ENCODE measurements at regions not wholly inside any gene's neighbourhood (a gene's known extent, or its start where the extent isn't known, plus 50 kb on each side); places are given as distances from the start of the nearest gene placed in this dataset.

GRCh38 chr16:61263400-61263799 lies 772.8 kb downstream of the CDH8 start:
- Mint-ChIP-seq H3K4me1 (no peaks in the 10 kb centered on the region), H3K27ac (no peak overlapping the region), H3K9me3 (peaks cover 7% of the 10 kb centered on the region), H3K36me3 (ENCODE audit: low read depth) (no peaks in the 10 kb centered on the region), H3K27me3 (no peaks in the 10 kb centered on the region), H3K4me3 (no peak overlapping the region)
- DNase-seq, result no peak
- intact Hi-C loops (cut with micrococcal nuclease), result no loop called here

GRCh38 chr16:61261315-61261714 lies 774.9 kb downstream of the CDH8 start:
- intact Hi-C loops (cut with micrococcal nuclease), result no loop called here
- no peaks in the 10 kb centered on the region for H3K4me1 Mint-ChIP-seq
- no peak overlapping the region for H3K4me3 Mint-ChIP-seq
- no peak overlapping the region for H3K27ac Mint-ChIP-seq
- H3K36me3 Mint-ChIP-seq (ENCODE audit: low read depth), result no peaks in the 10 kb centered on the region
- H3K9me3 Mint-ChIP-seq, result peaks cover 7% of the 10 kb centered on the region
- no peak for DNase-seq
- no peaks in the 10 kb centered on the region for H3K27me3 Mint-ChIP-seq

GRCh38 chr16:61246592-61246991 lies 789.6 kb downstream of the CDH8 start:
- H3K27ac Mint-ChIP-seq, result no peak overlapping the region
- H3K27me3 Mint-ChIP-seq, result no peaks in the 10 kb centered on the region
- intact Hi-C loops (cut with micrococcal nuclease), result no loop called here

GRCh38 chr16:61243954-61244353 lies 792.3 kb downstream of the CDH8 start:
- no peak for DNase-seq
- Mint-ChIP-seq H3K9me3 (peaks cover 4% of the 10 kb centered on the region), H3K27me3 (no peaks in the 10 kb centered on the region), H3K36me3 (ENCODE audit: low read depth) (no peaks in the 10 kb centered on the region), H3K4me1 (no peaks in the 10 kb centered on the region), H3K27ac (no peak overlapping the region), H3K4me3 (no peak overlapping the region)
- intact Hi-C loops (cut with micrococcal nuclease), result no loop called here

More at GRCh38 chr16:61246592-61246991, 789.6 kb downstream of the CDH8 start:
- Mint-ChIP-seq H3K4me3 (no peak overlapping the region), H3K4me1 (no peaks in the 10 kb centered on the region), H3K9me3 (peaks cover 8% of the 10 kb centered on the region), H3K36me3 (ENCODE audit: low read depth) (no peaks in the 10 kb centered on the region)
- no peak for DNase-seq

GRCh38 chr16:61237884-61238485 lies 798.3 kb downstream of the CDH8 start:
- Mint-ChIP-seq H3K27ac (no peak overlapping the region), H3K9me3 (no peaks in the 10 kb centered on the region), H3K4me3 (no peak overlapping the region), H3K27me3 (no peaks in the 10 kb centered on the region), H3K4me1 (no peaks in the 10 kb centered on the region), H3K36me3 (ENCODE audit: low read depth) (no peaks in the 10 kb centered on the region)
- intact Hi-C loops (cut with micrococcal nuclease), result no loop called here
- DNase-seq, result no peak

GRCh38 chr16:61233713-61234112 lies 802.5 kb downstream of the CDH8 start:
- Mint-ChIP-seq H3K27me3 (no peaks in the 10 kb centered on the region), H3K4me1 (no peaks in the 10 kb centered on the region), H3K9me3 (no peaks in the 10 kb centered on the region), H3K27ac (no peak overlapping the region), H3K36me3 (ENCODE audit: low read depth) (no peaks in the 10 kb centered on the region), H3K4me3 (no peak overlapping the region)
- DNase-seq, result no peak
- intact Hi-C loops (cut with micrococcal nuclease), result no loop called here

GRCh38 chr16:61228371-61228770 lies 807.9 kb downstream of the CDH8 start:
- Mint-ChIP-seq H3K4me3 (no peak overlapping the region), H3K9me3 (no peaks in the 10 kb centered on the region), H3K27ac (no peak overlapping the region)

GRCh38 chr16:61215605-61216004 lies 820.6 kb downstream of the CDH8 start:
- Mint-ChIP-seq H3K36me3 (ENCODE audit: low read depth) (no peaks in the 10 kb centered on the region), H3K4me3 (no peak overlapping the region), H3K9me3 (no peaks in the 10 kb centered on the region), H3K4me1 (no peaks in the 10 kb centered on the region), H3K27me3 (no peaks in the 10 kb centered on the region), H3K27ac (no peak overlapping the region)
- DNase-seq, result no peak
- intact Hi-C loops (cut with micrococcal nuclease), result no loop called here

More at GRCh38 chr16:61228371-61228770, 807.9 kb downstream of the CDH8 start:
- Mint-ChIP-seq H3K27me3 (no peaks in the 10 kb centered on the region), H3K36me3 (ENCODE audit: low read depth) (no peaks in the 10 kb centered on the region), H3K4me1 (no peaks in the 10 kb centered on the region)
- intact Hi-C loops (cut with micrococcal nuclease), result no loop called here
- no peak for DNase-seq

- Mint-ChIP-seq H3K9me3 (no peaks in the 10 kb centered on the region), H3K36me3 (ENCODE audit: low read depth) (no peaks in the 10 kb centered on the region), H3K4me1 (no peaks in the 10 kb centered on the region), H3K27me3 (no peaks in the 10 kb centered on the region), H3K4me3 (no peak overlapping the region), H3K27ac (no peak overlapping the region)
- DNase-seq, result no peak
- intact Hi-C loops (cut with micrococcal nuclease), result no loop called here
Observed at GRCh38 chr16:61214780-61215179, 821.5 kb downstream of the CDH8 start.

- Mint-ChIP-seq H3K9me3 (peaks cover 4% of the 10 kb centered on the region), H3K27ac (no peak overlapping the region), H3K36me3 (ENCODE audit: low read depth) (no peaks in the 10 kb centered on the region), H3K27me3 (no peaks in the 10 kb centered on the region), H3K4me3 (no peak overlapping the region), H3K4me1 (no peaks in the 10 kb centered on the region)
- intact Hi-C loops (cut with micrococcal nuclease), result no loop called here
- DNase-seq, result no peak
Observed at GRCh38 chr16:61210076-61210475, 826.2 kb downstream of the CDH8 start.

- intact Hi-C loops (cut with micrococcal nuclease), result no loop called here
- Mint-ChIP-seq H3K4me3 (no peak overlapping the region), H3K27ac (no peak overlapping the region), H3K4me1 (no peaks in the 10 kb centered on the region), H3K36me3 (ENCODE audit: low read depth) (no peaks in the 10 kb centered on the region), H3K9me3 (peaks cover 19% of the 10 kb centered on the region), H3K27me3 (no peaks in the 10 kb centered on the region)
- no peak for DNase-seq
Observed at GRCh38 chr16:61195006-61195405, 841.2 kb downstream of the CDH8 start.

- peaks cover 19% of the 10 kb centered on the region for H3K9me3 Mint-ChIP-seq
- H3K27ac Mint-ChIP-seq, result no peak overlapping the region
- no peaks in the 10 kb centered on the region for H3K36me3 Mint-ChIP-seq (ENCODE audit: low read depth)
- no peaks in the 10 kb centered on the region for H3K4me1 Mint-ChIP-seq
- intact Hi-C loops (cut with micrococcal nuclease), result no loop called here
- DNase-seq, result no peak
- H3K27me3 Mint-ChIP-seq, result no peaks in the 10 kb centered on the region
- no peak overlapping the region for H3K4me3 Mint-ChIP-seq
Observed at GRCh38 chr16:61194573-61194972, 841.7 kb downstream of the CDH8 start.

- DNase-seq, result no peak
- Mint-ChIP-seq H3K4me3 (no peak overlapping the region), H3K36me3 (ENCODE audit: low read depth) (no peaks in the 10 kb centered on the region), H3K9me3 (peaks cover 4% of the 10 kb centered on the region), H3K27me3 (no peaks in the 10 kb centered on the region), H3K27ac (no peak overlapping the region), H3K4me1 (no peaks in the 10 kb centered on the region)
- intact Hi-C loops (cut with micrococcal nuclease), result no loop called here
Observed at GRCh38 chr16:61182391-61182790, 853.8 kb downstream of the CDH8 start.

GRCh38 chr16:61181982-61182381 lies 854.3 kb downstream of the CDH8 start:
- no peak overlapping the region for H3K27ac Mint-ChIP-seq
- peaks cover 4% of the 10 kb centered on the region for H3K9me3 Mint-ChIP-seq

GRCh38 chr16:61179561-61179960 lies 856.7 kb downstream of the CDH8 start:
- Mint-ChIP-seq H3K27me3 (no peaks in the 10 kb centered on the region), H3K4me3 (no peak overlapping the region), H3K27ac (no peak overlapping the region), H3K9me3 (peaks cover 4% of the 10 kb centered on the region), H3K4me1 (no peaks in the 10 kb centered on the region), H3K36me3 (ENCODE audit: low read depth) (no peaks in the 10 kb centered on the region)
- intact Hi-C loops (cut with micrococcal nuclease), result no loop called here
- DNase-seq, result no peak

More at GRCh38 chr16:61181982-61182381, 854.3 kb downstream of the CDH8 start:
- no peak for DNase-seq
- no peaks in the 10 kb centered on the region for H3K27me3 Mint-ChIP-seq
- no peaks in the 10 kb centered on the region for H3K36me3 Mint-ChIP-seq (ENCODE audit: low read depth)
- no peak overlapping the region for H3K4me3 Mint-ChIP-seq
- intact Hi-C loops (cut with micrococcal nuclease), result no loop called here
- no peaks in the 10 kb centered on the region for H3K4me1 Mint-ChIP-seq
